HG03575 (cell line): ENCODE measurements at regions not wholly inside any gene's neighbourhood (a gene's known extent, or its start where the extent isn't known, plus 50 kb on each side); places are given as distances from the start of the nearest gene placed in this dataset.
"Not testable (repeated sequence)": the region's sequence is repeated elsewhere in the genome, so short reads cannot be mapped to it uniquely, and the experiment has no call there.

Experiments
- ATAC-seq: cut with Tn5 transposase; IDR thresholded peaks from one replicate; pipeline ENCODE4 v1.9.1; 2021; ENCODE audit not compliant: unreplicated experiment, insufficient number of reproducible peaks, low FRiP score; ENCODE audit errors: extremely low read depth

GRCh38 chr15:26156051-26156450, 292.9 kb upstream of the ATP10A start:
- no peak for ATAC-seq

- no peak for ATAC-seq
Measured at GRCh38 chr15:26148156-26148860, 285.2 kb upstream of the ATP10A start.

- no peak for ATAC-seq
Measured at GRCh38 chr15:26146202-26146601, 283.1 kb upstream of the ATP10A start.

GRCh38 chr15:26145796-26146195, 282.7 kb upstream of the ATP10A start:
- ATAC-seq, result no peak

- no peak for ATAC-seq
Measured at GRCh38 chr15:26144836-26145235, 281.7 kb upstream of the ATP10A start.

GRCh38 chr15:26143221-26143620, 280.1 kb upstream of the ATP10A start:
- no peak for ATAC-seq

- no peak for ATAC-seq
Measured at GRCh38 chr15:26134812-26135211, 271.7 kb upstream of the ATP10A start.

GRCh38 chr15:26134152-26134551, 271.0 kb upstream of the ATP10A start:
- no peak for ATAC-seq

GRCh38 chr15:26132811-26133210, 269.7 kb upstream of the ATP10A start:
- no peak for ATAC-seq

- no peak for ATAC-seq
Measured at GRCh38 chr15:26129852-26130251, 266.7 kb upstream of the ATP10A start.

- no peak for ATAC-seq
Measured at GRCh38 chr15:26128611-26129140, 265.5 kb upstream of the ATP10A start.

- no peak for ATAC-seq
Measured at GRCh38 chr15:26126819-26127387, 263.8 kb upstream of the ATP10A start.

GRCh38 chr15:26126070-26126469, 262.9 kb upstream of the ATP10A start:
- ATAC-seq, result no peak

- ATAC-seq, result no peak
Measured at GRCh38 chr15:26125664-26126063, 262.5 kb upstream of the ATP10A start.

GRCh38 chr15:26119322-26119721, 256.2 kb upstream of the ATP10A start:
- no peak for ATAC-seq

- ATAC-seq, result no peak
Measured at GRCh38 chr15:26115229-26115943, 252.3 kb upstream of the ATP10A start.

GRCh38 chr15:26114128-26114527, 251.0 kb upstream of the ATP10A start:
- not testable (repeated sequence) for ATAC-seq

- no peak for ATAC-seq
Measured at GRCh38 chr15:26113296-26113695, 250.2 kb upstream of the ATP10A start.

- ATAC-seq, result no peak
Measured at GRCh38 chr15:26109203-26109602, 246.1 kb upstream of the ATP10A start.

- no peak for ATAC-seq
Measured at GRCh38 chr15:26106556-26106955, 243.4 kb upstream of the ATP10A start.
